NCI-H82 (cell line): ENCODE measurements at regions not wholly inside any gene's neighbourhood (a gene's known extent, or its start where the extent isn't known, plus 50 kb on each side); places are given as distances from the start of the nearest gene placed in this dataset.
"Not testable (repeated sequence)": the region's sequence is repeated elsewhere in the genome, so short reads cannot be mapped to it uniquely, and the experiment has no call there.

ENCODE experiments used
- DNase-seq: peaks from one replicate; lab custom pipeline; 2025; lab: John Stamatoyannopoulos, UW

GRCh38 chr5:25009063-25009462, 364.3 kb upstream of the CDH10 start:
- no peak for DNase-seq

- peak; percentile 62 for DNase-seq
Observed at GRCh38 chr5:25006734-25007133, 362.0 kb upstream of the CDH10 start.

GRCh38 chr5:25006237-25006636, 361.5 kb upstream of the CDH10 start:
- DNase-seq, result no peak

GRCh38 chr5:25005431-25005830, 360.7 kb upstream of the CDH10 start:
- DNase-seq, result peak; percentile 24

- DNase-seq, result no peak
Observed at GRCh38 chr5:25002371-25002770, 357.6 kb upstream of the CDH10 start.

- DNase-seq, result no peak
Observed at GRCh38 chr5:24999732-25000131, 355.0 kb upstream of the CDH10 start.

GRCh38 chr5:24998641-24999040, 353.9 kb upstream of the CDH10 start:
- no peak for DNase-seq

- no peak for DNase-seq
Observed at GRCh38 chr5:24986326-24986725, 341.5 kb upstream of the CDH10 start.

GRCh38 chr5:24978552-24978951, 333.8 kb upstream of the CDH10 start:
- not testable (repeated sequence) for DNase-seq

GRCh38 chr5:24963611-24964010, 318.8 kb upstream of the CDH10 start:
- DNase-seq, result no peak

GRCh38 chr5:24923400-24923799, 278.6 kb upstream of the CDH10 start:
- DNase-seq, result peak; percentile 31

- no peak for DNase-seq
Observed at GRCh38 chr5:24918676-24919075, 273.9 kb upstream of the CDH10 start.

- no peak for DNase-seq
Observed at GRCh38 chr5:24916863-24917262, 272.1 kb upstream of the CDH10 start.

- DNase-seq, result no peak
Observed at GRCh38 chr5:24909210-24909609, 264.4 kb upstream of the CDH10 start.

GRCh38 chr5:24906689-24907088, 261.9 kb upstream of the CDH10 start:
- DNase-seq, result no peak

GRCh38 chr5:24904981-24905517, 260.3 kb upstream of the CDH10 start:
- no peak for DNase-seq

- DNase-seq, result no peak
Observed at GRCh38 chr5:24899180-24899579, 254.4 kb upstream of the CDH10 start.

GRCh38 chr5:24864244-24864643, 219.5 kb upstream of the CDH10 start:
- no peak for DNase-seq

GRCh38 chr5:24862117-24862516, 217.3 kb upstream of the CDH10 start:
- no peak for DNase-seq

- DNase-seq, result no peak
Observed at GRCh38 chr5:24855485-24855884, 210.7 kb upstream of the CDH10 start.

GRCh38 chr5:24854850-24855249, 210.1 kb upstream of the CDH10 start:
- DNase-seq, result no peak

- no peak for DNase-seq
Observed at GRCh38 chr5:24854350-24854749, 209.6 kb upstream of the CDH10 start.

GRCh38 chr5:24850926-24851486, 206.2 kb upstream of the CDH10 start:
- no peak for DNase-seq

GRCh38 chr5:24849210-24849609, 204.4 kb upstream of the CDH10 start:
- DNase-seq, result no peak
